ENCODE measurements at regions not wholly inside any gene's neighbourhood (a gene's known extent, or its start where the extent isn't known, plus 50 kb on each side); places are given as distances from the start of the nearest gene placed in this dataset.

- H3K4me1 ChIP-seq (ENCODE audit: control insufficient read depth, insufficient read depth, low read length) = no peaks in the 10 kb centered on the region
- BruUV-seq (replicated peaks) = no TSS peak
- no peaks in the 10 kb centered on the region for H3K27me3 ChIP-seq (ENCODE audit: control insufficient read depth, insufficient read depth, low read length)
- no peaks in the 10 kb centered on the region for H3K9me3 ChIP-seq (ENCODE audit: control insufficient read depth, insufficient read depth, low read depth, low read length)
- ATAC-seq (no peak), DNase-seq (ENCODE audit: low read depth, low spot score) (no peak)
- no peak overlapping the region for H3K4me3 ChIP-seq (ENCODE audit: low read depth in 2 of 2, low read length in 2 of 2)
- ChIA-PET CTCF (no interaction called here), POLR2A (no interaction called here)
- no peak overlapping the region for H3K27ac ChIP-seq (ENCODE audit: low read length)
- TF ChIP-seq SIN3A (IDR thresholded peaks at IDR 0.05; ENCODE audit: borderline replicate concordance, insufficient read depth, low read depth, low read length) (no peak), REST (IDR thresholded peaks at IDR 0.05; ENCODE audit: insufficient read depth in 1 of 2, low read depth in 2 of 2, low read length in 1 of 2) (no peak), TCF7L2 (IDR thresholded peaks at IDR 0.05; ENCODE audit: low read depth, low read length) (no peak), POLR2AphosphoS5 (IDR thresholded peaks at IDR 0.05; ENCODE audit: low read depth, low read length) (no peak), CTCF (IDR thresholded peaks at IDR 0.05) (no peak)
- in situ Hi-C loops (cut with HindIII; ENCODE audit: low pct_unique_long_range_greater_than_20kb, low sequenced_read_pairs) = no loop called here
- H3K36me3 ChIP-seq (ENCODE audit: control insufficient read depth, insufficient read depth, low read length) = no peaks in the 10 kb centered on the region
- intact Hi-C loops (cut with micrococcal nuclease; ENCODE audit: unreplicated experiment) = no loop called here
Observed at GRCh38 chr4:77449171-77449570, 156.4 kb upstream of the CXCL13 start.

- no peak for ATAC-seq
- Histone ChIP-seq H3K4me3 (ENCODE audit: low read depth in 2 of 2, low read length in 2 of 2) (no peak overlapping the region), H3K27ac (ENCODE audit: low read length) (no peak overlapping the region), H3K4me1 (ENCODE audit: control insufficient read depth, insufficient read depth, low read length) (no peaks in the 10 kb centered on the region), H3K9me3 (ENCODE audit: control insufficient read depth, insufficient read depth, low read depth, low read length) (no peaks in the 10 kb centered on the region), H3K27me3 (ENCODE audit: control insufficient read depth, insufficient read depth, low read length) (no peaks in the 10 kb centered on the region), H3K36me3 (ENCODE audit: control insufficient read depth, insufficient read depth, low read length) (no peaks in the 10 kb centered on the region)
- in situ Hi-C loops (cut with HindIII; ENCODE audit: low pct_unique_long_range_greater_than_20kb, low sequenced_read_pairs) = no loop called here
- TF ChIP-seq SIN3A (IDR thresholded peaks at IDR 0.05; ENCODE audit: borderline replicate concordance, insufficient read depth, low read depth, low read length) (no peak), POLR2AphosphoS5 (IDR thresholded peaks at IDR 0.05; ENCODE audit: low read depth, low read length) (no peak), REST (IDR thresholded peaks at IDR 0.05; ENCODE audit: insufficient read depth in 1 of 2, low read depth in 2 of 2, low read length in 1 of 2) (no peak), CTCF (IDR thresholded peaks at IDR 0.05) (no peak), TCF7L2 (IDR thresholded peaks at IDR 0.05; ENCODE audit: low read depth, low read length) (no peak)
- no TSS peak for BruUV-seq (replicated peaks)
- DNase-seq (ENCODE audit: low read depth, low spot score) = no peak
- intact Hi-C loops (cut with micrococcal nuclease; ENCODE audit: unreplicated experiment) = no loop called here
- POLR2A ChIA-PET = no interaction called here
- CTCF ChIA-PET = no interaction called here
Observed at GRCh38 chr4:77450006-77450405, 155.6 kb upstream of the CXCL13 start.

All from Panc1 (cell line).